A673 (cell line): ENCODE measurements at regions not wholly inside any gene's neighbourhood (a gene's known extent, or its start where the extent isn't known, plus 50 kb on each side); places are given as distances from the start of the nearest gene placed in this dataset.

Source experiments
- BruUV-seq: library from RNA; stranded (reverse); fragments of 400-500 nt; replicated peaks from 2 replicates; lab custom pipeline; 2021; lab: Mats Ljungman, UMichigan
- CTCF ChIA-PET: fragments of 300-600 bp; sonication (Branson Sonifier 250); formaldehyde crosslinking; loops from one replicate; lab custom pipeline; 2022; ENCODE audit warnings: antibody characterized with exemption; lab: Charles Lee
- POLR2A ChIA-PET: fragments of 300-600 bp; sonication (Branson Sonifier 250); formaldehyde crosslinking; loops from one replicate; lab custom pipeline; 2022; ENCODE audit warnings: antibody characterized with exemption; ENCODE audit not compliant: low non-redundant PET; lab: Charles Lee
- DNase-seq: peaks from one replicate; pipeline ENCODE4 v3.0.0-alpha.2; 2015; ENCODE audit warnings: low spot score
- H3K27ac ChIP-seq: fragments of 200-600 bp; sonication (generic); 2 replicates; pipeline ENCODE4 v1.5.1; 2016; ENCODE audit warnings: mixed run types, low read depth, mild to moderate bottlenecking, mixed read lengths, antibody characterized with exemption, low read length; ENCODE audit not compliant: poor library complexity, severe bottlenecking
- H3K27me3 ChIP-seq: fragments of 200-600 bp; sonication (generic); replicated peaks from 2 replicates; pipeline ENCODE4 v1.6.1; 2017; ENCODE audit warnings: mixed run types, low read depth, mild to moderate bottlenecking, mixed read lengths, antibody characterized with exemption, low read length; ENCODE audit not compliant: insufficient read depth, poor library complexity
- H3K36me3 ChIP-seq: fragments of 200-600 bp; sonication (generic); 2 replicates; pipeline ENCODE4 v1.6.1; 2016; ENCODE audit warnings: mixed run types, mild to moderate bottlenecking, mixed read lengths, antibody characterized with exemption, low read length; ENCODE audit not compliant: insufficient read depth, poor library complexity, severe bottlenecking
- H3K4me1 ChIP-seq: fragments of 200-600 bp; sonication (generic); 2 replicates; pipeline ENCODE4 v1.6.1; 2017; ENCODE audit warnings: mixed run types, mild to moderate bottlenecking, mixed read lengths, antibody characterized with exemption, low read length; ENCODE audit not compliant: insufficient read depth, poor library complexity, severe bottlenecking
- H3K4me3 ChIP-seq: fragments of 200-600 bp; sonication (generic); 2 replicates; pipeline ENCODE4 v1.5.1; 2016; ENCODE audit warnings: low read depth, mixed run types, mild to moderate bottlenecking, mixed read lengths, low read length; ENCODE audit not compliant: poor library complexity, severe bottlenecking
- H3K9me3 ChIP-seq: fragments of 200-600 bp; sonication (generic); 2 replicates; pipeline ENCODE4 v1.6.1; 2016; ENCODE audit warnings: mixed run types, low read depth, mild to moderate bottlenecking, mixed read lengths, antibody characterized with exemption, low read length; ENCODE audit not compliant: poor library complexity, severe bottlenecking
- CTCF ChIP-seq: fragments of 300-800, 200-600 bp; sonication (generic); conservative IDR thresholded peaks from 2 replicates; pipeline ENCODE4 v1.5.1; 2017; ENCODE audit warnings: low read depth, mild to moderate bottlenecking, antibody characterized with exemption, low read length, moderate library complexity, mixed read lengths
- EZH2 ChIP-seq: fragments of 200-600 bp; sonication (generic); IDR thresholded peaks from 2 replicates; pipeline ENCODE4 v1.6.1; 2017; ENCODE audit warnings: borderline replicate concordance, low read depth, mild to moderate bottlenecking, mixed read lengths, antibody characterized with exemption, low read length; ENCODE audit not compliant: poor library complexity, severe bottlenecking
- intact Hi-C: fragments of 100-400 bp; cut with micrococcal nuclease; formaldehyde crosslinking; loops from one replicate; pipeline ENCODE4 v1.10.0; 2022; ENCODE audit not compliant: unreplicated experiment

- TF ChIP-seq EZH2 (no peak), CTCF (no peak)
- H3K9me3 ChIP-seq: no peaks in the 10 kb centered on the region
- no peak overlapping the region for H3K4me3 ChIP-seq
- CTCF ChIA-PET: no interaction called here
- no peaks in the 10 kb centered on the region for H3K27me3 ChIP-seq
- H3K36me3 ChIP-seq: no peaks in the 10 kb centered on the region
- POLR2A ChIA-PET: no interaction called here
- no peaks in the 10 kb centered on the region for H3K4me1 ChIP-seq
- H3K27ac ChIP-seq: no peak overlapping the region
- BruUV-seq: no TSS peak
- intact Hi-C loops: no loop called here
- DNase-seq: no peak
Measured at GRCh38 chr9:27802418-27802817, 229.1 kb upstream of the C9orf72 start.

GRCh38 chr9:27808864-27809263 lies 235.6 kb upstream of the C9orf72 start:
- CTCF ChIA-PET: interaction anchor here (0.5 kb wide), 1 partner anchor 25 kb away, joined by 3 read pairs; no protein-coding TSS in a partner anchor
- Histone ChIP-seq H3K4me3 (no peak overlapping the region), H3K9me3 (no peaks in the 10 kb centered on the region), H3K36me3 (no peaks in the 10 kb centered on the region), H3K27me3 (no peaks in the 10 kb centered on the region), H3K27ac (no peak overlapping the region), H3K4me1 (no peaks in the 10 kb centered on the region)
- POLR2A ChIA-PET: no interaction called here
- intact Hi-C loops: no loop called here
- TF ChIP-seq CTCF: no peak
- no peak for TF ChIP-seq EZH2
- BruUV-seq: no TSS peak
- DNase-seq: no peak

- CTCF ChIA-PET: no interaction called here
- POLR2A ChIA-PET: no interaction called here
- TF ChIP-seq EZH2: no peak
- TF ChIP-seq CTCF: no peak
- Histone ChIP-seq H3K4me3 (no peak overlapping the region), H3K9me3 (no peaks in the 10 kb centered on the region), H3K27ac (no peak overlapping the region), H3K4me1 (no peaks in the 10 kb centered on the region), H3K27me3 (no peaks in the 10 kb centered on the region), H3K36me3 (no peaks in the 10 kb centered on the region)
- intact Hi-C loops: no loop called here
- no peak for DNase-seq
- no TSS peak for BruUV-seq
Measured at GRCh38 chr9:27817747-27818146, 244.5 kb upstream of the C9orf72 start.
